ENCODE measurements at regions not wholly inside any gene's neighbourhood (a gene's known extent, or its start where the extent isn't known, plus 50 kb on each side); places are given as distances from the start of the nearest gene placed in this dataset.

GRCh38 chr11:26851696-26852095, 129.8 kb upstream of the SLC5A12 start:
- POLR2A ChIA-PET, result no interaction called here
- no peaks in the 10 kb centered on the region for H3K4me1 ChIP-seq (ENCODE audit: control insufficient read depth, insufficient read depth, low read length)
- H3K27me3 ChIP-seq (ENCODE audit: control insufficient read depth, insufficient read depth, low read length), result no peaks in the 10 kb centered on the region
- H3K4me3 ChIP-seq (ENCODE audit: low read depth in 2 of 2, low read length in 2 of 2), result no peak overlapping the region
- H3K27ac ChIP-seq (ENCODE audit: low read length), result no peak overlapping the region
- H3K36me3 ChIP-seq (ENCODE audit: control insufficient read depth, insufficient read depth, low read length), result no peaks in the 10 kb centered on the region
- ATAC-seq (no peak), DNase-seq (ENCODE audit: low read depth, low spot score) (no peak)
- H3K9me3 ChIP-seq (ENCODE audit: control insufficient read depth, insufficient read depth, low read depth, low read length), result no peaks in the 10 kb centered on the region
- CTCF ChIA-PET, result no interaction called here
- in situ Hi-C loops (cut with HindIII; ENCODE audit: low pct_unique_long_range_greater_than_20kb, low sequenced_read_pairs), result no loop called here
- no TSS peak for BruUV-seq (replicated peaks)
- intact Hi-C loops (cut with micrococcal nuclease; ENCODE audit: unreplicated experiment), result no loop called here
- TF ChIP-seq SIN3A (IDR thresholded peaks at IDR 0.05; ENCODE audit: borderline replicate concordance, insufficient read depth, low read depth, low read length), result no peak
- TF ChIP-seq, protein P1, sequence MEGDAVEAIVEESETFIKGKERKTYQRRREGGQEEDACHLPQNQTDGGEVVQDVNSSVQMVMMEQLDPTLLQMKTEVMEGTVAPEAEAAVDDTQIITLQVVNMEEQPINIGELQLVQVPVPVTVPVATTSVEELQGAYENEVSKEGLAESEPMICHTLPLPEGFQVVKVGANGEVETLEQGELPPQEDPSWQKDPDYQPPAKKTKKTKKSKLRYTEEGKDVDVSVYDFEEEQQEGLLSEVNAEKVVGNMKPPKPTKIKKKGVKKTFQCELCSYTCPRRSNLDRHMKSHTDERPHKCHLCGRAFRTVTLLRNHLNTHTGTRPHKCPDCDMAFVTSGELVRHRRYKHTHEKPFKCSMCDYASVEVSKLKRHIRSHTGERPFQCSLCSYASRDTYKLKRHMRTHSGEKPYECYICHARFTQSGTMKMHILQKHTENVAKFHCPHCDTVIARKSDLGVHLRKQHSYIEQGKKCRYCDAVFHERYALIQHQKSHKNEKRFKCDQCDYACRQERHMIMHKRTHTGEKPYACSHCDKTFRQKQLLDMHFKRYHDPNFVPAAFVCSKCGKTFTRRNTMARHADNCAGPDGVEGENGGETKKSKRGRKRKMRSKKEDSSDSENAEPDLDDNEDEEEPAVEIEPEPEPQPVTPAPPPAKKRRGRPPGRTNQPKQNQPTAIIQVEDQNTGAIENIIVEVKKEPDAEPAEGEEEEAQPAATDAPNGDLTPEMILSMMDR (IDR thresholded peaks at IDR 0.05), result no peak
- TF ChIP-seq, protein P2, sequence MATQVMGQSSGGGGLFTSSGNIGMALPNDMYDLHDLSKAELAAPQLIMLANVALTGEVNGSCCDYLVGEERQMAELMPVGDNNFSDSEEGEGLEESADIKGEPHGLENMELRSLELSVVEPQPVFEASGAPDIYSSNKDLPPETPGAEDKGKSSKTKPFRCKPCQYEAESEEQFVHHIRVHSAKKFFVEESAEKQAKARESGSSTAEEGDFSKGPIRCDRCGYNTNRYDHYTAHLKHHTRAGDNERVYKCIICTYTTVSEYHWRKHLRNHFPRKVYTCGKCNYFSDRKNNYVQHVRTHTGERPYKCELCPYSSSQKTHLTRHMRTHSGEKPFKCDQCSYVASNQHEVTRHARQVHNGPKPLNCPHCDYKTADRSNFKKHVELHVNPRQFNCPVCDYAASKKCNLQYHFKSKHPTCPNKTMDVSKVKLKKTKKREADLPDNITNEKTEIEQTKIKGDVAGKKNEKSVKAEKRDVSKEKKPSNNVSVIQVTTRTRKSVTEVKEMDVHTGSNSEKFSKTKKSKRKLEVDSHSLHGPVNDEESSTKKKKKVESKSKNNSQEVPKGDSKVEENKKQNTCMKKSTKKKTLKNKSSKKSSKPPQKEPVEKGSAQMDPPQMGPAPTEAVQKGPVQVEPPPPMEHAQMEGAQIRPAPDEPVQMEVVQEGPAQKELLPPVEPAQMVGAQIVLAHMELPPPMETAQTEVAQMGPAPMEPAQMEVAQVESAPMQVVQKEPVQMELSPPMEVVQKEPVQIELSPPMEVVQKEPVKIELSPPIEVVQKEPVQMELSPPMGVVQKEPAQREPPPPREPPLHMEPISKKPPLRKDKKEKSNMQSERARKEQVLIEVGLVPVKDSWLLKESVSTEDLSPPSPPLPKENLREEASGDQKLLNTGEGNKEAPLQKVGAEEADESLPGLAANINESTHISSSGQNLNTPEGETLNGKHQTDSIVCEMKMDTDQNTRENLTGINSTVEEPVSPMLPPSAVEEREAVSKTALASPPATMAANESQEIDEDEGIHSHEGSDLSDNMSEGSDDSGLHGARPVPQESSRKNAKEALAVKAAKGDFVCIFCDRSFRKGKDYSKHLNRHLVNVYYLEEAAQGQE (IDR thresholded peaks at IDR 0.05; ENCODE audit: insufficient read depth in 1 of 2, low read depth in 2 of 2, low read length in 1 of 2), result no peak
- TF ChIP-seq POLR2AphosphoS5 (IDR thresholded peaks at IDR 0.05; ENCODE audit: low read depth, low read length), result no peak
- no peak for TF ChIP-seq TCF7L2 (IDR thresholded peaks at IDR 0.05; ENCODE audit: low read depth, low read length)

DNA sequence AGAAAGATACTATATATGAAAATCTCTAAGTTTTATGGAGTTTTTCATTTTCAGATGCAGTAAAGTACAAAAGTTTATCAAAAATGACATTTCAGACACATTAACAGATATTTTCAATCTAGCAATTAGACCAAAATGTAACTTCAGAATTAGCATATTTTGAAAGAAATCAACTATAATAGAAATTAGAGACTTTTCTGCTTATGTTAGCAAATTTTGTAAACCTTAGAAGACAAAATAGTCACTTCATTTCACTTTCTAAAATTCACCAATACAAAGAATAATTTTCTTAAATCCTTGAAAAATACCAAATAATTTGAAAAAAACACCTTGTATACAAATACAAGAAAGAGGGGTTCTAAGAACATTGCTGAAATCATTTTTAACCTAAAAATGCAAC, 135.8 kb upstream of the FIBIN start:
- DNase-seq (ENCODE audit: low read depth, low spot score), result no peak
- no peaks in the 10 kb centered on the region for H3K9me3 ChIP-seq (ENCODE audit: control insufficient read depth, insufficient read depth, low read depth, low read length)
- in situ Hi-C loops (cut with HindIII; ENCODE audit: low pct_unique_long_range_greater_than_20kb, low sequenced_read_pairs) (no loop called here), intact Hi-C loops (cut with micrococcal nuclease; ENCODE audit: unreplicated experiment) (no loop called here)
- no peak overlapping the region for H3K27ac ChIP-seq (ENCODE audit: low read length)
- POLR2A ChIA-PET, result no interaction called here
- CTCF ChIA-PET, result no interaction called here
- no TSS peak for BruUV-seq (replicated peaks)
- TF ChIP-seq TCF7L2 (IDR thresholded peaks at IDR 0.05; ENCODE audit: low read depth, low read length), result no peak
- TF ChIP-seq SIN3A (IDR thresholded peaks at IDR 0.05; ENCODE audit: borderline replicate concordance, insufficient read depth, low read depth, low read length), result no peak
- TF ChIP-seq, protein P2 (IDR thresholded peaks at IDR 0.05; ENCODE audit: insufficient read depth in 1 of 2, low read depth in 2 of 2, low read length in 1 of 2), result no peak
- TF ChIP-seq, protein P1 (IDR thresholded peaks at IDR 0.05), result no peak
- TF ChIP-seq POLR2AphosphoS5 (IDR thresholded peaks at IDR 0.05; ENCODE audit: low read depth, low read length), result no peak
- no peaks in the 10 kb centered on the region for H3K36me3 ChIP-seq (ENCODE audit: control insufficient read depth, insufficient read depth, low read length)
- no peak for ATAC-seq
- H3K27me3 ChIP-seq (ENCODE audit: control insufficient read depth, insufficient read depth, low read length), result no peaks in the 10 kb centered on the region
- H3K4me1 ChIP-seq (ENCODE audit: control insufficient read depth, insufficient read depth, low read length), result no peaks in the 10 kb centered on the region
- H3K4me3 ChIP-seq (ENCODE audit: low read depth in 2 of 2, low read length in 2 of 2), result no peak overlapping the region

Measured in Panc1 (cell line).